ENCODE measurements at regions not wholly inside any gene's neighbourhood (a gene's known extent, or its start where the extent isn't known, plus 50 kb on each side); places are given as distances from the start of the nearest gene placed in this dataset.

GRCh38 chr1:59243550-59243949 is 53.3 kb upstream of the FGGY start:
- no peaks in the 10 kb centered on the region for H3K79me1 ChIP-seq (ENCODE audit: low read depth, low read length)

More at GRCh38 chr1:59243550-59243949, 53.3 kb upstream of the FGGY start:
- Histone ChIP-seq H4K91ac (replicated peaks; ENCODE audit: insufficient read length, low read length) (no peak overlapping the region), H3K4me2 (ENCODE audit: insufficient read depth in 1 of 2, low read depth in 2 of 2, low read length in 2 of 2) (no peak overlapping the region), H3K27me3 (replicated peaks in 1 of 4; ENCODE audit: control insufficient read depth in 3 of 4, extremely low read depth in 1 of 4, insufficient read depth in 3 of 4, low read length in 3 of 4) (no peaks in the 10 kb centered on the region), H4K5ac (ENCODE audit: insufficient read length, low read depth, low read length) (no peak overlapping the region), H4K20me1 (replicated peaks in 1 of 2; ENCODE audit: control insufficient read depth in 1 of 2, insufficient read depth in 2 of 2, low read length in 2 of 2) (no peaks in the 10 kb centered on the region), H2BK120ac (replicated peaks; ENCODE audit: low read depth, low read length) (no peak overlapping the region), H2AFZ (ENCODE audit: low read length) (no peak overlapping the region), H3K4me3 (ENCODE audit: extremely low read depth in 1 of 4, insufficient read depth in 2 of 4, low read depth in 3 of 4, low read length in 4 of 4) (no peak overlapping the region), H3K23me2 (ENCODE audit: low read depth, low read length) (no peaks in the 10 kb centered on the region), H2BK5ac (ENCODE audit: low read depth, low read length) (no peak overlapping the region), H3K9me3 (ENCODE audit: insufficient read depth in 2 of 2, low read depth in 1 of 2, low read length in 1 of 2) (no peaks in the 10 kb centered on the region), H3K9ac (replicated peaks in 1 of 4; ENCODE audit: extremely low read depth in 1 of 4, low read depth in 3 of 4, low read length in 3 of 4) (no peak overlapping the region), H3K79me2 (ENCODE audit: control insufficient read depth in 1 of 2, insufficient read depth in 2 of 2, low read length in 2 of 2) (no peaks in the 10 kb centered on the region), H4K8ac (ENCODE audit: extremely low read depth, insufficient read depth, low read length) (no peak overlapping the region), H2AK5ac (ENCODE audit: low read depth, low read length) (no peak overlapping the region), H2BK12ac (ENCODE audit: low read depth, low read length) (no peak overlapping the region), H3K4ac (replicated peaks; ENCODE audit: insufficient read length, low read depth, low read length) (no peak overlapping the region), H3K4me1 (replicated peaks in 1 of 4; ENCODE audit: control insufficient read depth in 3 of 4, insufficient read depth in 4 of 4, low read length in 3 of 4) (no peaks in the 10 kb centered on the region), H3K27ac (ENCODE audit: low read depth, low read length) (no peak overlapping the region), H3K36me3 (ENCODE audit: control insufficient read depth in 2 of 4, insufficient read depth in 4 of 4, low read length in 3 of 4) (no peaks in the 10 kb centered on the region), H3K23ac (ENCODE audit: insufficient read length) (no peak overlapping the region), H3K18ac (ENCODE audit: extremely low read depth, low read length) (no peak overlapping the region), H3K56ac (replicated peaks; ENCODE audit: insufficient read length, low read depth, low read length) (no peak overlapping the region), H2BK15ac (ENCODE audit: low read length) (no peak overlapping the region), H2BK20ac (ENCODE audit: low read length) (no peak overlapping the region), H3K14ac (ENCODE audit: insufficient read length) (no peak overlapping the region)
- CTCF ChIA-PET (ENCODE audit: partially characterized antibody) = no interaction called here
- POLR2A ChIA-PET (ENCODE audit: partially characterized antibody) = no interaction called here
- DNase-seq (ENCODE audit: low read depth in 1 of 2, low spot score in 2 of 2) (no peak), FAIRE-seq (no peak)
- no peak for TF ChIP-seq BACH1 (IDR thresholded peaks at IDR 0.05; ENCODE audit: low read length)
- no peak for TF ChIP-seq BRCA1 (IDR thresholded peaks at IDR 0.05; ENCODE audit: low read depth, low read length)
- no peak for TF ChIP-seq MAX (IDR thresholded peaks at IDR 0.05)
- TF ChIP-seq SP2 (IDR thresholded peaks at IDR 0.05; ENCODE audit: low read length) = no peak

All from H1 (cell line).